Fibroblast of skin of right quadriceps (primary cell): ENCODE measurements at regions not wholly inside any gene's neighbourhood (a gene's known extent, or its start where the extent isn't known, plus 50 kb on each side); places are given as distances from the start of the nearest gene placed in this dataset.

ENCODE experiments used
- DNase-seq: peaks from one replicate; pipeline ENCODE4 v3.0.0-alpha.2; 2013

DNA sequence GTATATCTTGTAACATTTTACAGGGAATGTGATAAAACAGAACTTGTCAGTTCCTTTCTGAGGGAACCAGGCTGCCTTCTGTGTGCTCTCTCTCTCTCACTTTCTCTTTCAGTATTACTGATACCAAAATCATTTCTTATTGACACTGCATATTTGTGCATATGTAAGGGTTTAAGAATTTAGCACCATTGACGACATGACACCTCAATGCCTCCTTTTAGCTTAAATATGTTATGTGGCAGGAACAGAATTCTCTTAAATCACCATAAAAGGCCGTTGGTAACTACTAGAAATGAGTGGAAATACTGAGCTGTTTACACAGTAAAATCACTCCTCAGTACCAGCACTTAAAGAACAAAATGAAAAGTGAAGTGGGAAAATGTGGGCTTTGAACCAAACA, 457.7 kb upstream of the SYT1 start:
- DNase-seq, result peak; percentile 53

DNA sequence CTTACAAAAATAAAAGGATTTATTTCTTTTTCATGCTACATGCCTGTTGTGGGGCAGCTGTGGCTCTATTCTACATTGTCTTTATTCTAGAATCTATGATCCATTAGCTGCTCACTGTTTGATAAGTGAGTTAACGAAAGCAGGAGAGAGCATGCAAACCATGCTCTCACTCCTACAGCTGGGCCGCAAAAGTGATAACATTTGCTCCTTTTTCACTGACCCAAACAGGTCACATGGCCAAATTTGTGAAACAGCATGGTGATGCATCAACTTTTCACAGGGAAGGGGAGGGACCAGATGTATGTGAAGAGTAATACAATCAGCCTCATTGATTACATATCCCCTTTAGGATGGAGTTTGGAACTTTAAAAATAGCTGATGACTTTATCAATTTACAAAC, 456.9 kb upstream of the SYT1 start:
- DNase-seq, result no peak

DNA sequence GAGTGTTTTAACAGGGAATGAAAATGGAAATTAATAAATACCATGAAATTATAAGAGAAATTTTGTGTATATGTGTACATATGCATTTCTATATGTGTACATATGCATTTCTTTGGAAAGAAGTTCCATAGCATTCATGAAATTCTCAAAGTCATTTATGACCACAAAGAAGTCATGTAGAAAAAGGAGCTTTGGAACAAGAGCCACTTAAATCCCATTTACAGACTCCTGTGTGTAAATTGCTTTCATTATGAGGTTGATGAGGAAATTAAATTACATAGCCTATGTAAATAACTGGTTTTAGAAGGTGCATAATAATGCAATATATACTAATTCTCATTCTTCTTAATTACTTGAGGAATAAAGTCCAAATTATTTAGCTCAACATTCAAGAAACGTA, 450.5 kb upstream of the SYT1 start:
- no peak for DNase-seq

DNA sequence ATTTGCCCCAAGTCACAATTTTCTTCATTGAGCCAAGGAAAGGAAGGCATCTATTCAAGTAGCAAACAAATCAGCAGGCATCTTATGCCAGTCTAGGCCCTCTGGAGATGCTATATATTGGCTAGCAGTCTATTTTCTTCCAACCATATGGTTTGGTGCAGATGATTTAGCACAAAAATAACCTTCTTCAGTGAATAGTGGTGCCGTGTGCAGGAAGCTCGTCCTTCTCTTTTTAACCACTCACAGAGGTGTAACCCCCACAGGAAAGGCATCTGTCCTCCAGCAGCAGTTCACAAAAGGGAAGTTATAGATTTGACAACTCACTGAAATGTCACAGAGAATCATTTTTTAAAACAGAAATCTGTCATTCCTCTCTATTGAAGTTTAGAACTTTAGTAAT, 445.7 kb upstream of the SYT1 start:
- no peak for DNase-seq

GRCh38 chr12:78419513-78419912, 445.1 kb upstream of the SYT1 start:
- no peak for DNase-seq

GRCh38 chr12:78420991-78421390, 443.6 kb upstream of the SYT1 start:
- peak; percentile 81 for DNase-seq

- no peak for DNase-seq
Observed at GRCh38 chr12:78430551-78430950, 434.0 kb upstream of the SYT1 start.

GRCh38 chr12:78431931-78432330, 432.6 kb upstream of the SYT1 start:
- DNase-seq, result peak; percentile 10

DNA sequence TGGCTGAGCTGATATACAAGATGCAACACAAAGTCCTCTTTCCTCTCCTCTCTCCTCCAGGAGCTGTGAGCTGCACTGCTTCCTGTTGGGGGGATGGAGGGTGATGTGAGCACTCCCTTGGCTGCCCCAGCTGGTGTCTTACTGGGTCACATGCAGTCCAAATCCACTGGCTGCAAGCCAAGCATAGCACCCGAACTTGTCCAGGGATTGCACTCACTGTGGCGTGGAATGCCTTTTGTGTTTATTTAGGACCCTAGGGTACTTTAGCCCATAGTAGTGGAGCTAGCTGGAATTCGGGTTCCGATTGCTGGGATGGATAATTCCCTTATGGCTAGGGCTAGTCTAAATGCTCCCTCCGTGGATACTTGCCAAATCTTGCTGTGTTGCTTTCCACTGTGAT, 424.9 kb upstream of the SYT1 start:
- DNase-seq, result no peak

- peak; percentile 16 for DNase-seq
Observed at GRCh38 chr12:78441737-78442453, 422.7 kb upstream of the SYT1 start.

DNA sequence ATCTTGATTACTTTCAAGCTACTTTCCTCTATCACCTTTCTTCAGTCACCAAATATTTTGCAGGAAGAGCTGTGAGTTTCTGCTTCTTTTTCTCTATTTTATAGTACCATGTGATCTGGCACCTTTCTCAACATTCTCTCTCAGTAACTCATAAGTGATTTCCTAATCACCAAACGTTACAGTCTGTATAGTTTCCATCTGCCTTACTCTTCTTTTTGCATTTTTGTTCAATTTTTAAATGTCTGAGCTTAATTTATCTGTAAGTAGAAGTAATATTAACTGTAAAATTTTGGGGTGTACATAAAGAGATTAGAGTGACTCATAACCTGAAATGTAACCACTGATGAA, 422.1 kb upstream of the SYT1 start:
- peak; percentile 53 for DNase-seq

DNA sequence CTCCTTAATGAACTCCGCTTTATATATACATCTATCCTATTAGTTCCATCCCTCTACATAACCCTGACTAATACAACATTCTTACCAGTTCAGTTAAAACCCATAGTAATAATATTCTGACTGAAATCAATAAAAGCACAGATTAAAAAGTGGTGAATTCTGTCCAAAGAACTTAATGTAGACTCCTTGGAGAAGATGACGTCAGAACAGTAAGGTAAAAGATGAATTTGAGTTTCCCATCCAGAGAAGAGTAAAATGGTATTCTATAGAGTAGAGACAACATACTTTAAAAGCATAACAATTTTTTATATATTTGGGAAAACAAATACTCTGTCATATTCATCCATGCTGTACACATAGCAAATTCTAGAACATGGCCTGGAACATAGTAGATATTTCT, 418.0 kb upstream of the SYT1 start:
- DNase-seq, result no peak

DNA sequence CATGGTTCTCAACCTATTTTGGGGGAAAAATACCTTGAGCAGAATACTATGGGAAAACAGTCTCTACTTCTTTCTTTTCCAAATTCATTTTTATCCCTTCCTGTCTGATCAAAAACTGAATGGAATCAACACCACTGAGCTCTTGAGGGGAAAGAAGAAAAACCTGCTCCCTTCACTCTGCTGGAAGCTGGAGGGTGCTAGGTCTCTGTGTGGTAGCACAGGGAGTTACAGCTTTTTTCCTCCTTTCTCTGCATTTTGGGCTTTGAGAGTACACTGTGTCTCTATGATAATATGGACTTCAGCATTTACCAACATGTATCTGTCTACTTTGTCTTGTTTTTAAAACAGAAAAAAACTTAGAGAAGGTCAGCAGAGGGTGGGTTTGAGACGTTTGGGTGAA, 417.2 kb upstream of the SYT1 start:
- no peak for DNase-seq

GRCh38 chr12:78448692-78449091, 415.9 kb upstream of the SYT1 start:
- DNase-seq, result no peak

DNA sequence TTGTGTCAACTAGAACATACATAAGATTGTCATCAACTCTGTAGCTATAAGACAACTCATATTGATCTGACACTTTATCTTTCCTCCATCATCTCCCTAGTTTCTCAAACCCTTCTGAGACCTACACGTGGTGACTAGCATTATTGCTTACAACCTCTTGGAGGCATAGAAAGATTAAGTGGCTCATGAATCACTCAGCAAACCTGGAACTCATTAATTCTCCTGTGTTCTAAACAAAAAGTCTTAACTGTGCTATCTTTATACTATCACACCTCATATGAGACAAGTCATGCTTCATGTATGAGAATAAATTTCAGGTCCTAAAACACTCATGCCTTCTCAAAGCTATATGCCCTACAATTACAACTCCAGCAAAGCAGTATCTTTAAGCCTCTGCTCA, 408.6 kb upstream of the SYT1 start:
- peak; percentile 17 for DNase-seq

GRCh38 chr12:78457938-78458337, 406.6 kb upstream of the SYT1 start:
- no peak for DNase-seq

DNA sequence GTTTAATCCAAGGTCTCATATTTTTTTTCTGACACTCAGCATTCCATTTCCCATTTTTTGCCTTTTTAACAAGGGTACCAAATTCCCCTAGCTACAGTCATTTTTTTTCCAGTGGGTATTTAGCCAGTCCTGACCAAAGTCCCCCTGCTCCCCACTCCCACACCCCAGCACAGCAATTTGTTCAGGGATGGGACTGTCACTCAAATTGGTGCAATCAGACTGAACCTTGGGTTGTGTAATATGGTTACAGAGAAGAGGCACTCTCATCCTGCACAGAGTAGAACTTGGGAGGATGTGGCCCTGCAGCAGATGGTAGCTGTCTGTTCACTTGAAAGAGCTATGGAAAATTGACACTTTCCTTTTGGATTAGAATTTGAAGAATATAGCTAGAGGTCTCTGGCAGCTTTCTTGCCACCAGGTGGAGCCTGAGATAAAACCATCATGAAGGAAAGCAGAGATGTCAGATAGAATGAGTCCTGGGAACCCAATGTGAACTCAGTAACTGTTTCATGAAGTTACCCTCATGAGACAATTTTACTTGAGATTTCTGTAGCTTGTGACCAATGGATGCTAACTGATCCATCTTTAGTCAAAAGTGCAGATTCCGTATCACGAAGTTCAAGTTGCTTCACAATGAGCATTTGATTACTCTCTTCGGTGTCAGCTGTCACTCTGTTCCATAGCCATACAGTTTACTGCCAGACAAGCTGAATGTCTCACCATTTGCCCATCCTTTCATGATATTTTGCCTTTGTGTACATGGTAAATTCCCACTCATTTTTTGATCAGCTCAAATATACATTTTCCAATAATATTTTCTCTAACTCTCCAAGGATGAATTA, 394.0 kb upstream of the SYT1 start:
- DNase-seq, result peak; percentile 44

GRCh38 chr12:78473136-78473535, 391.4 kb upstream of the SYT1 start:
- DNase-seq, result peak; percentile 27

DNA sequence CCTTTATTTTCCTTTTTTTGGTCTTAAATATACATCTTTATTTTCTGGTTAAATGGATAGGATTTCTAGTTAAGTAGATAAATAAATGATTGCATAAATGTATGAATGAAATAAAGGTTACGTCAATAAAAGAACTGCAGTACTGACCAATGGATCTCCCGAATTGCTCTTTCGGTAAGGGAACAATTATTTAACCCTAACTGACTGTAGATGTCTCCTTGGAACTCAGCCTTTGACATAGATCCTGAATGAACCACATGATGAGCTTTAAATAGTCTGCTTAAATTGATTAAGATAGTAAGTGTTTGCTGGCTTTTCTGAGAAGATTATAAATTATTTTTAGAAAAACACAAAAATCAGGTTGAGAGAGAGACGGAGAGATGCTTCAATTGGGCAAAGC, 391.0 kb upstream of the SYT1 start:
- no peak for DNase-seq

GRCh38 chr12:78483767-78484315, 380.7 kb upstream of the SYT1 start:
- DNase-seq, result no peak

GRCh38 chr12:78489990-78490389, 374.6 kb upstream of the SYT1 start:
- no peak for DNase-seq

GRCh38 chr12:78490861-78491260, 373.7 kb upstream of the SYT1 start:
- peak; percentile 39 for DNase-seq

GRCh38 chr12:78494911-78495310, 369.7 kb upstream of the SYT1 start:
- no peak for DNase-seq

GRCh38 chr12:78501825-78502224, 362.7 kb upstream of the SYT1 start:
- DNase-seq, result no peak
